ENCODE measurements at regions not wholly inside any gene's neighbourhood (a gene's known extent, or its start where the extent isn't known, plus 50 kb on each side); places are given as distances from the start of the nearest gene placed in this dataset.
"Not testable (repeated sequence)": the region's sequence is repeated elsewhere in the genome, so short reads cannot be mapped to it uniquely, and the experiment has no call there.

DNA sequence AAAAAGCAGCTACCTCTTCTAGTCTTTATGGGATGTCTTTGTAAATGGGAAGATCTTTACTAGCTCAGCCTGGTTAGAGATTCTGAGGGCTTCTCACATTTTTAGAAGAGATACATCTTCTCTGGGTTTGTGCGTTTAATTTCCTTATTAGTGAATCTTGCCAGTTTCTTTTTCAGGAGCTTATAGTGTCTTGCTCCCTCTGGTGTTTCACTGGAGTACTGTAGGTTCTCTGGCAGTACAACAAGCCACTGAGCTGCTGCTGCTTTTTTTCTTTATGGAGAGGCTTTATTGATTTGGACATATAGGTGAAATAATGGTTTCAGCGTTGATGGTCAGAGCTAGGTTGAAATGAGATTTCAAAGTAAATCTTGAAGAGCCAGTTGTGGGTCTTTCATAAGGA is 82.9 kb downstream of the LAS1L start:
- peak; percentile 20 for DNase-seq

DNA sequence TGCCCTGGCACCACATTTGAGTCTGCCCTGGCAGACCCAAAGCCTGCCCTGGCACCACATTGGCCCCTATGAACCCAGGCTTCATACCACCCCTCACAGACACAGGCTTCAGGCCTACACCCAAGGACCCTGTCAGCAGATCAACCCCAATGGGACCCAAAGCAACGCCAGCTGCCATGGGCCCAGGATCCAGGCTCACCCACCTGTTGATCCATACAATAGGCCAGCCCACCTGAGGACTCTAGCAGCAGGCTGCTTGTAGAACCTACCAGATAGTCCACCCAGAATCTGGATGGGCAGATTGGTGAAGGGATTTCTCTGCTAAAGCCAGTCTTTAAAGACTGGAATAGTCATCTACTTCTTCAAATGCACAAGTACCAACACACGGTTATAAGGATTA is 114.4 kb downstream of the LAS1L start:
- no peak for DNase-seq

DNA sequence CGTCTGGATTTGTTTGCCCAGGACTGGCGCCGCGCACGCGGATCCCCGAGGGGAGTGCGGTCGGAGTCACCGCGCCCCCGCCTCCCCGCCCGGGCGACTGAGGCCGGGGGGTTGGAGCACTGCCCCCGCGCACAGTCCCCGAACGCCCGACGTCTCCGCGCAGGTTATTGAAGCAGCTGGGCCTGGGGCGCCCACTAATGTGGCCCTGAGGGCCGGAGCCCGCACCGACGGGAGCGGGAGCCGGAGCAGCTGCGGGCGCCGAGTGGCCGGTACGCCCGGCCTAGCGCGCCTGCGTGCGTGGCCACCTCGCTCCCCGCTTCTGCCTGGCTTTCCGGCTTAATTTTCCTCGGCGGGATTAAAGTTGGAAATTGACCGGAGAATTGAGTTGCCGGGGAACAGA is 126.9 kb downstream of the LAS1L start:
- not testable (repeated sequence) for DNase-seq

DNA sequence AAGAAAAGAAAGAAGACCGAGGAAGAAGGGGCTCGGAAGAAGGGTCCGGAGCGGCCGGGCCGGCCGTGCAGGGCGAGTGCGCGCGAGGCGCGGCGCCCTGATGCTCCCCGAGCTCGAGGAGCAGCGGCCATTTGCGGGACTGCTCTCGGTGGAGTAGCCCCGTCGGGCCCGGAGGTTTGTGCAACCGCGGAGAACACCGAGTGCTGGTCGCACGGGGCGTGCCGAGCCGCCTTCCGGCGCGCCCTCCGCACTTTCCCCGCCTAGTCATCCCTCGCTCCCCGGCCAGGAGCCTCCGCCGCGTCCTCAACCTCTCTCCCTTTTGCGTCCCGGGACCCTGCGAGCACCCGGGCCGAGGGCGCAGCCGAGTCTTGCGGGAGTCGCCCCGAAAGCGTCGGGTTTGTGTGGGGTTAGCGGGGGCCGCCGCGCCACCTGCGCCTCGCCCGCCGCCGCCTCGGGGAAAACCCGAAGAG is 127.4 kb downstream of the LAS1L start:
- DNase-seq = no peak

DNA sequence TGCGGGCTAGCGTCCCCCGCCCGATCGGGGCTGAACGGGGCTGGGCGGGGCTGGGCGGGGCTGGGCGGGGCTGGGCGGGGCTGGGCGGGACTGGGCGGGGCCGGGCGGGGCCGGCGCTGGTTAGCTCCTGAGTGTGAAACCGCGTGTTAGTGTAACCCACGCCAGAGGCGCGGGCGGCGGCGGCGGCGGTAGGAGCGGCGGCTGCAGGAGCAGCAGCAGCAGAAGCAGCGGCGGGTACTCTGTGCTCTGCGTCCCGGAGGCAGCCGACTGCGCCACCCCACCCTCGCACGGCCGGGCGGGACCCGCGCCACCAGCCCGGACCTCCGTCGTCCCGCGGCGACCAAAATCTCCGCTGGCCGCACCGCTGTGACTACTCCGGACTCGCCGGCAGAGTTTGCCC is 128.1 kb downstream of the LAS1L start:
- peak; percentile 1 for DNase-seq

DNA sequence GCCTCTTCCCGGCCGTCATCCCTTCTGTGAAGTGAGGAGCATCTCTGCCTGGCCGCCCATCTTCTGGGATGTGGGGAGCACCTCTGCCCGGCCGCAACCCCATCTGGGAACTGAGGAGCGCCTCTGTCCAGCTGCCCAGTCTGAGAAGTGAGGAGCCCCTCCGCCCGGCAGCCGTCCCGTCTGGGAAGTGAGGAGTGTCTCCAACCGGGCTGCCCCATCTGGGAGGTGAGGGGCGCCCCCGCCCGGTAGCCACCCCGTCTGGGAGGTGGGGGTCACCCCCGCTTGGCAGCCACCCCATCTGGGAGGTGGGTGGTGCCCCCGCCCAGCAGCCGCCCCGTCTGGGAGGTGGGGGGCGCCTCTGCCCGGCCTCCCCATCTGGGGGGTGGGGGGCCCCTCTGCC is 142.3 kb downstream of the LAS1L start:
- DNase-seq = no peak

DNA sequence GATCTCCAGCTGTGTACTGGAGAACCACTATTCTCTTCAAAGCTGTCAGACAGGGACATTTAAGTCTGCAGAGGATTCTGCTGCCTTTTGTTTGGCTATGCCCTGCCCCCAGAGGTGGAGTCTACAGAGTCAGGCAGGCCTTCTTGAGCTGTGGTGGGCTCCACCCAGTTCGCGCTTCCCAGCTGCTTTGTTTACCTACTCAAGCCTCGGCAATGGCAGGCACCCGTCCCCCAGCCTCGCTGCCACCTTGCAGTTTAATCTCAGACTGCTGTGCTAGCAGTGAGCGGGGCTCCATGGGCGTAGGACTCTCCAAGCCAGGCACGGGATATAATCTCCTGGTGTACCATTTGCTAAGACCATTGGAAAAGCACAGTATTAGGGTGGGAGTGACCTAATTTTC is 145.5 kb downstream of the LAS1L start:
- DNase-seq = not testable (repeated sequence)
